ENCODE measurements at regions not wholly inside any gene's neighbourhood (a gene's known extent, or its start where the extent isn't known, plus 50 kb on each side); places are given as distances from the start of the nearest gene placed in this dataset.

DNA sequence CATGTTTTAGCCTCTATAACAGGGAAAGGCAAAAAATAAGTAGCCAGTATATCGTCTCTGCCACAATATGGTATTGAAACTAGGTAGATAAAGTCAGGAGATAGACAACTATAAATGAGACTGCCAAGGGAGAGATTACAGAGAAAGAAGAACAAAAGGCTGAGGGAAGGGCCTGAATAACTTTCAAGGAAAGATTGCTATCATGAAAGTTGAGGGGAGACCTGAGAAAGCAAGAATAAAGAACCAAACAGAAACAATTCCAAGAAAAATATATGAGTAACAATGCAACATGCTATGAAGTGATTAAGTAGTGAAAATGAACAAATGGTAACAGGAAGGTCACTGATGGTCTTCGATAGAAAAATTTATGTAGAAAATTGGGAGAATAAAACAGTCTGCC, 690.1 kb downstream of the METTL15 start:
- TF ChIP-seq, protein P1, sequence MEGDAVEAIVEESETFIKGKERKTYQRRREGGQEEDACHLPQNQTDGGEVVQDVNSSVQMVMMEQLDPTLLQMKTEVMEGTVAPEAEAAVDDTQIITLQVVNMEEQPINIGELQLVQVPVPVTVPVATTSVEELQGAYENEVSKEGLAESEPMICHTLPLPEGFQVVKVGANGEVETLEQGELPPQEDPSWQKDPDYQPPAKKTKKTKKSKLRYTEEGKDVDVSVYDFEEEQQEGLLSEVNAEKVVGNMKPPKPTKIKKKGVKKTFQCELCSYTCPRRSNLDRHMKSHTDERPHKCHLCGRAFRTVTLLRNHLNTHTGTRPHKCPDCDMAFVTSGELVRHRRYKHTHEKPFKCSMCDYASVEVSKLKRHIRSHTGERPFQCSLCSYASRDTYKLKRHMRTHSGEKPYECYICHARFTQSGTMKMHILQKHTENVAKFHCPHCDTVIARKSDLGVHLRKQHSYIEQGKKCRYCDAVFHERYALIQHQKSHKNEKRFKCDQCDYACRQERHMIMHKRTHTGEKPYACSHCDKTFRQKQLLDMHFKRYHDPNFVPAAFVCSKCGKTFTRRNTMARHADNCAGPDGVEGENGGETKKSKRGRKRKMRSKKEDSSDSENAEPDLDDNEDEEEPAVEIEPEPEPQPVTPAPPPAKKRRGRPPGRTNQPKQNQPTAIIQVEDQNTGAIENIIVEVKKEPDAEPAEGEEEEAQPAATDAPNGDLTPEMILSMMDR (IDR thresholded peaks at IDR 0.05) = no peak
- TF ChIP-seq EZH2 (IDR thresholded peaks at IDR 0.05; ENCODE audit: borderline replicate concordance, insufficient read depth, low read depth, low read length, poor library complexity, severe bottlenecking) = no peak

Data from B cell (primary cell).